ENCODE measurements at regions not wholly inside any gene's neighbourhood (a gene's known extent, or its start where the extent isn't known, plus 50 kb on each side); places are given as distances from the start of the nearest gene placed in this dataset.

DNA sequence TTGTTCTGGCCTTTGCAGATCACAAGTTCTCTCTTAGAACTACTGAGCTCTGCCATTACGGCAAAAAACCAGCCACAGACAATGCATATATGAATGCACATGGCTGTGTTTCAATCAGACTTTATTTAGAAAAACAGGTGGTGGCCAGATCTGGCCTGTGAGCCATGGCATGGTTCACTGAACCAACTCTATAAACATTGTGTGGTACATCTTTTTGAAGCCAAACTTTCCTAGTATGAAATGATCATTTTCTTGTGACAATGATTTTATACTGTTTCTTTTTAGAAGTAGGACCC lies 65.9 kb upstream of the AMZ2 start:
- TF ChIP-seq POLR2A (IDR thresholded peaks at IDR 0.05) (no peak), CTCF (IDR thresholded peaks at IDR 0.05) (no peak)
- H3K36me3 ChIP-seq = no peaks in the 10 kb centered on the region
- WGBS = 78% methylated on average over 1 of the region's 1 CpG
- no peak overlapping the region for H3K27ac ChIP-seq
- H3K4me3 ChIP-seq = no peak overlapping the region
- no peaks in the 10 kb centered on the region for H3K4me1 ChIP-seq
- H3K27me3 ChIP-seq = no peaks in the 10 kb centered on the region
- DNase-seq (ENCODE audit: low spot score in 2 of 2) = no peak
- H3K9me3 ChIP-seq = no peaks in the 10 kb centered on the region

DNA sequence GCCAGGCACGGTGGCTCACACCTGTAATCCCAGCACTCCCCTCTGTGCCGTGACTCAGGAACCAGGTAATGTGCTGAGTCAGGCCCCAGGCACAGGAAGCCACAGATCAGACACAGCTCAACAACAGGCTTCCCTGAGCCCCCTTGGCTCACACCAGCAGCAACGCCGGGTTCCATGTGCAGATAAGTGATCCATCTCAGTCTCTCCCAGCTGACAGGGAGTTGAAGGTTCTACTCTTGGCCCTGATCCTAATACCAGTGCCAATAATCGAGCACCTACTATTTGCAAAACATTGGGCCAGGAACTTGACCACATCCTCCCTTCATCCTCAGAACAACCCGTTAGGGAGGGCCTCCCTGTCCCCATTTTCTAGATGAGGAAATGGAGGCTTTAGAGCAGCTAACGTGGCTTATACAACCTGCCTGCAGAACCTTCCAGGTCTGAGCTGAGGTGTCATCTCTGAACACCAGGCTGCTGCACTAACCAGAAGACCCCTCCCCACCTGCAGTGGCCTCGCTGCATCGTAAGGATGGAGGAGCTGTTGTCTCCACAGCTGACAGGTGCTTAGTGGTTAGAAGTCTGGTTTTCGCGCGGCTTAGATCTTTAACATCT lies 64.8 kb upstream of the AMZ2 start:
- DNase-seq (ENCODE audit: low spot score in 2 of 2) = no peak
- Histone ChIP-seq H3K27ac (no peak overlapping the region), H3K4me3 (no peak overlapping the region), H3K36me3 (no peaks in the 10 kb centered on the region), H3K4me1 (no peaks in the 10 kb centered on the region), H3K27me3 (no peaks in the 10 kb centered on the region), H3K9me3 (no peaks in the 10 kb centered on the region)
- 78% methylated on average over 10 of the region's 12 CpGs for WGBS
- no peak for TF ChIP-seq POLR2A (IDR thresholded peaks at IDR 0.05)
- no peak for TF ChIP-seq CTCF (IDR thresholded peaks at IDR 0.05)
- TF ChIP-seq EP300 (IDR thresholded peaks at IDR 0.05) = no peak
- no peak for TF ChIP-seq POLR2AphosphoS5 (IDR thresholded peaks at IDR 0.05)

GRCh38 chr17:68184141-68184571 lies 63.7 kb upstream of the AMZ2 start:
- WGBS = 56% methylated on average over 10 of the region's 10 CpGs
- no peak for TF ChIP-seq POLR2AphosphoS5 (IDR thresholded peaks at IDR 0.05)
- no peak for TF ChIP-seq EP300 (IDR thresholded peaks at IDR 0.05)
- no peak for TF ChIP-seq POLR2A (IDR thresholded peaks at IDR 0.05)
- no peak for TF ChIP-seq CTCF (IDR thresholded peaks at IDR 0.05)
- H3K4me1 ChIP-seq = no peaks in the 10 kb centered on the region
- H3K27me3 ChIP-seq = no peaks in the 10 kb centered on the region
- no peak overlapping the region for H3K27ac ChIP-seq
- no peak for DNase-seq (ENCODE audit: low spot score in 2 of 2)
- no peaks in the 10 kb centered on the region for H3K36me3 ChIP-seq
- no peaks in the 10 kb centered on the region for H3K9me3 ChIP-seq
- H3K4me3 ChIP-seq = no peak overlapping the region

DNA sequence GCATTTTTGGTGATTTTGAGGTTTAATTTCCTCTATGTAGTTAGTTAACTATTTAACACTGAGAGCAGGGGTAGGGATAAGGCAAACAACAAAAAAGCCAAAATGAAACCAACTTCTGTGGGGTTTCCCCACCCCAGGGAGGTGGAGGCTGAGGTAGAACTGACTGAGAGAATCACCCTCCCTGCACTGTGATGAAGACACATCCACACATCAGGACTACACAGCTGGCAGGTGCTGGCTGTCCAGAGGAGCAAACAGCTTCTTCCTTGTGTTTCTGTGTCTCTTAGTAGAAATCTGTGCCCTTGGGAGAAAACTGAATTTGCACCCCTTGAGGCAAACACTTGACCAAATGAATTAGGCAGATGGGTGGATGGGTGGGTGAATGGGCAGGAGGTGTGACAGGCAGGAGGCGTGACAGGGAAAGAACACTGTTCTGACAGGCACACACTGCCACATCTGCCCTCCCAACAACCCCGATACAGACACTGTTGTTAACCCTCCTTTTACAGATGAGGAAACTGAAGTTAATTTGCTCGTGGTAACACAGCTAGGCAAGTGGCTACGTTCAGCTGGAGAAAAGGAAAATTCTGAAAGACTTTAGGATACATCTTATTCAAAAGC lies 62.9 kb upstream of the AMZ2 start:
- DNase-seq (ENCODE audit: low spot score in 2 of 2) = no peak
- Histone ChIP-seq H3K27ac (no peak overlapping the region), H3K27me3 (no peaks in the 10 kb centered on the region), H3K9me3 (no peaks in the 10 kb centered on the region), H3K4me1 (no peaks in the 10 kb centered on the region), H3K36me3 (no peaks in the 10 kb centered on the region), H3K4me3 (no peak overlapping the region)
- WGBS = 67% methylated on average over 4 of the region's 4 CpGs
- TF ChIP-seq EP300 (IDR thresholded peaks at IDR 0.05) (no peak), POLR2A (IDR thresholded peaks at IDR 0.05) (no peak), CTCF (IDR thresholded peaks at IDR 0.05) (no peak), POLR2AphosphoS5 (IDR thresholded peaks at IDR 0.05) (no peak)

- Histone ChIP-seq H3K27ac (no peak overlapping the region), H3K4me3 (no peak overlapping the region), H3K27me3 (no peaks in the 10 kb centered on the region), H3K4me1 (no peaks in the 10 kb centered on the region), H3K36me3 (no peaks in the 10 kb centered on the region), H3K9me3 (no peaks in the 10 kb centered on the region)
- DNase-seq (ENCODE audit: low spot score in 2 of 2) = no peak
- TF ChIP-seq POLR2A (IDR thresholded peaks at IDR 0.05) (no peak), CTCF (IDR thresholded peaks at IDR 0.05) (no peak), EP300 (IDR thresholded peaks at IDR 0.05) (no peak), POLR2AphosphoS5 (IDR thresholded peaks at IDR 0.05) (no peak)
- 90% methylated on average over 2 of the region's 2 CpGs for WGBS
These were observed 62.0 kb upstream of the AMZ2 start for GRCh38 chr17:68185820-68186219.
